GM12872 (cell line): ENCODE measurements at regions not wholly inside any gene's neighbourhood (a gene's known extent, or its start where the extent isn't known, plus 50 kb on each side); places are given as distances from the start of the nearest gene placed in this dataset.

Experiments used
- CTCF ChIP-seq: IDR thresholded peaks from 3 replicates; pipeline ENCODE4 v1.5.1; 2011; ENCODE audit warnings: low read depth, mild to moderate bottlenecking, low read length, moderate library complexity; ENCODE audit not compliant: insufficient read depth

- no peak for TF ChIP-seq CTCF
Measured at GRCh38 chr11:23113887-23114216, 253.6 kb upstream of the CCDC179 start.

GRCh38 chr11:23123753-23124152, 263.5 kb upstream of the CCDC179 start:
- no peak for TF ChIP-seq CTCF

- TF ChIP-seq CTCF: no peak
Measured at GRCh38 chr11:23124249-23124648, 264.0 kb upstream of the CCDC179 start.

- TF ChIP-seq CTCF: no peak
Measured at GRCh38 chr11:23124996-23125395, 264.7 kb upstream of the CCDC179 start.

- TF ChIP-seq CTCF: no peak
Measured at GRCh38 chr11:23127706-23128105, 267.4 kb upstream of the CCDC179 start.

- no peak for TF ChIP-seq CTCF
Measured at GRCh38 chr11:23134627-23135026, 274.4 kb upstream of the CCDC179 start.

- TF ChIP-seq CTCF: no peak
Measured at GRCh38 chr11:23138761-23139160, 278.5 kb upstream of the CCDC179 start.

- TF ChIP-seq CTCF: no peak
Measured at GRCh38 chr11:23143022-23143421, 282.7 kb upstream of the CCDC179 start.
